ENCODE measurements at regions not wholly inside any gene's neighbourhood (a gene's known extent, or its start where the extent isn't known, plus 50 kb on each side); places are given as distances from the start of the nearest gene placed in this dataset.
"Not testable (repeated sequence)": the region's sequence is repeated elsewhere in the genome, so short reads cannot be mapped to it uniquely, and the experiment has no call there.

- DNase-seq (ENCODE audit: low read depth) = no peak
- TF ChIP-seq CTCF (IDR thresholded peaks at IDR 0.05; ENCODE audit: low read depth, low read length, missing control alignments) = no peak
- in situ Hi-C loops (cut with HindIII; ENCODE audit: low sequenced_read_pairs) = no loop called here
- H3K4me3 ChIP-seq (ENCODE audit: low read depth, low read length) = no peak overlapping the region
Measured at GRCh38 chr12:94845110-94845509, 158.4 kb downstream of the NDUFA12 start.

GRCh38 chr12:94844452-94844851 lies 159.0 kb downstream of the NDUFA12 start:
- H3K4me3 ChIP-seq (ENCODE audit: low read depth, low read length) = no peak overlapping the region
- DNase-seq (ENCODE audit: low read depth) = no peak
- TF ChIP-seq CTCF (IDR thresholded peaks at IDR 0.05; ENCODE audit: low read depth, low read length, missing control alignments) = no peak
- in situ Hi-C loops (cut with HindIII; ENCODE audit: low sequenced_read_pairs) = no loop called here

GRCh38 chr12:94841904-94842610 lies 161.4 kb downstream of the NDUFA12 start:
- in situ Hi-C loops (cut with HindIII; ENCODE audit: low sequenced_read_pairs) = no loop called here
- TF ChIP-seq CTCF (IDR thresholded peaks at IDR 0.05; ENCODE audit: low read depth, low read length, missing control alignments) = no peak

GRCh38 chr12:94841177-94841576 lies 162.3 kb downstream of the NDUFA12 start:
- no peak for DNase-seq (ENCODE audit: low read depth)
- in situ Hi-C loops (cut with HindIII; ENCODE audit: low sequenced_read_pairs) = no loop called here
- no peak overlapping the region for H3K4me3 ChIP-seq (ENCODE audit: low read depth, low read length)
- TF ChIP-seq CTCF (IDR thresholded peaks at IDR 0.05; ENCODE audit: low read depth, low read length, missing control alignments) = no peak

More at GRCh38 chr12:94841904-94842610, 161.4 kb downstream of the NDUFA12 start:
- no peak for DNase-seq (ENCODE audit: low read depth)
- no peak overlapping the region for H3K4me3 ChIP-seq (ENCODE audit: low read depth, low read length)

- in situ Hi-C loops (cut with HindIII; ENCODE audit: low sequenced_read_pairs) = no loop called here
Measured at GRCh38 chr12:94839347-94839746, 164.2 kb downstream of the NDUFA12 start.

GRCh38 chr12:94836952-94837670 lies 166.4 kb downstream of the NDUFA12 start:
- in situ Hi-C loops (cut with HindIII; ENCODE audit: low sequenced_read_pairs); H3K4me3 ChIP-seq (ENCODE audit: low read depth, low read length); DNase-seq (ENCODE audit: low read depth): not testable (repeated sequence)

More at GRCh38 chr12:94839347-94839746, 164.2 kb downstream of the NDUFA12 start:
- no peak for TF ChIP-seq CTCF (IDR thresholded peaks at IDR 0.05; ENCODE audit: low read depth, low read length, missing control alignments)
- no peak overlapping the region for H3K4me3 ChIP-seq (ENCODE audit: low read depth, low read length)
- no peak for DNase-seq (ENCODE audit: low read depth)

GRCh38 chr12:94834036-94834625 lies 169.4 kb downstream of the NDUFA12 start:
- DNase-seq (ENCODE audit: low read depth) = no peak
- no peak overlapping the region for H3K4me3 ChIP-seq (ENCODE audit: low read depth, low read length)
- no peak for TF ChIP-seq CTCF (IDR thresholded peaks at IDR 0.05; ENCODE audit: low read depth, low read length, missing control alignments)
- in situ Hi-C loops (cut with HindIII; ENCODE audit: low sequenced_read_pairs) = no loop called here

All from astrocyte of the cerebellum (primary cell).